Thyroid gland (tissue), 4 donors: ENCODE measurements at regions not wholly inside any gene's neighbourhood (a gene's known extent, or its start where the extent isn't known, plus 50 kb on each side); places are given as distances from the start of the nearest gene placed in this dataset.

Source experiments
- CTCF ChIP-seq, 6 experiments: fragments of 200-600 bp in 3 of 6; fragments of 450-650 bp in 3 of 6; sonication (generic) in 3 of 6; IDR thresholded peaks; one replicate each; pipeline ENCODE4 v1.5.1; 2016 to 2019; ENCODE audit warnings: antibody characterized with exemption in 6 of 6, mild to moderate bottlenecking in 2 of 6, inconsistent platforms in 1 of 6, moderate library complexity in 1 of 6
- POLR2A ChIP-seq, 2 donors: fragments of 450-650 bp; IDR thresholded peaks; one replicate each; pipeline ENCODE4 v1.6.1; 2017; ENCODE audit warnings: antibody characterized with exemption in 2 of 2, mild to moderate bottlenecking in 2 of 2, moderate library complexity in 1 of 2

- TF ChIP-seq CTCF (IDR thresholded peaks at IDR 0.05), result no peak
- TF ChIP-seq POLR2A (IDR thresholded peaks at IDR 0.05), result no peak
Measured at GRCh38 chr4:151519728-151520415, 110.9 kb downstream of the FHIP1A start.
